MM.1S (cell line): ENCODE measurements at regions not wholly inside any gene's neighbourhood (a gene's known extent, or its start where the extent isn't known, plus 50 kb on each side); places are given as distances from the start of the nearest gene placed in this dataset.

Experiments used
- DNase-seq: peaks from one replicate; pipeline ENCODE4 v3.0.0-alpha.2; 2015
- H2AFZ ChIP-seq: fragments of 300-600 bp; sonication (generic); 2 replicates; pipeline ENCODE4 v1.6.0; 2016; ENCODE audit warnings: antibody characterized with exemption, low read length
- H3F3A ChIP-seq: fragments of 300-600 bp; sonication (generic); 2 replicates; pipeline ENCODE4 v1.6.1; 2016; ENCODE audit warnings: mild to moderate bottlenecking, antibody characterized with exemption, low read length, moderate library complexity, mixed read lengths; ENCODE audit not compliant: insufficient read depth
- H3K27ac ChIP-seq: fragments of 300-600 bp; sonication (generic); 2 replicates; pipeline ENCODE4 v1.5.1; 2016; ENCODE audit warnings: mild to moderate bottlenecking, low read length
- H3K27me3 ChIP-seq: fragments of 300-600 bp; sonication (generic); replicated peaks from 2 replicates; pipeline ENCODE4 v1.6.0; 2016; ENCODE audit warnings: low read length; ENCODE audit not compliant: insufficient read depth
- H3K36me3 ChIP-seq: fragments of 300-600 bp; sonication (generic); replicated peaks from 2 replicates; pipeline ENCODE4 v1.6.1; 2016; ENCODE audit warnings: mild to moderate bottlenecking, low read length, mixed read lengths; ENCODE audit not compliant: insufficient read depth
- H3K4me1 ChIP-seq: fragments of 300-600 bp; sonication (generic); 2 replicates; pipeline ENCODE4 v1.6.1; 2016; ENCODE audit warnings: low read length, mixed read lengths
- H3K4me2 ChIP-seq: fragments of 300-600 bp; sonication (generic); 2 replicates; pipeline ENCODE4 v1.6.0; 2016; ENCODE audit warnings: low read depth, low read length
- H3K4me3 ChIP-seq: fragments of 300-600 bp; sonication (generic); 2 replicates; pipeline ENCODE4 v1.5.1; 2016; ENCODE audit warnings: low read length, mixed read lengths
- H3K79me2 ChIP-seq: fragments of 300-600 bp; sonication (generic); 2 replicates; pipeline ENCODE4 v1.6.1; 2016; ENCODE audit warnings: mixed run types, low read length, mixed read lengths
- H3K9ac ChIP-seq: fragments of 300-600 bp; sonication (generic); 2 replicates; pipeline ENCODE4 v1.6.1; 2016; ENCODE audit warnings: low read length, mixed read lengths
- H3K9me2 ChIP-seq: fragments of 300-600 bp; sonication (generic); replicated peaks from 2 replicates; pipeline ENCODE4 v1.6.1; 2016; ENCODE audit warnings: mild to moderate bottlenecking, low read length, mixed read lengths; ENCODE audit not compliant: insufficient read depth
- H3K9me3 ChIP-seq: fragments of 300-600 bp; sonication (generic); replicated peaks from 2 replicates; pipeline ENCODE4 v1.6.1; 2016; ENCODE audit warnings: mild to moderate bottlenecking, low read length, mixed read lengths; ENCODE audit not compliant: insufficient read depth
- H4K20me1 ChIP-seq: fragments of 300-600 bp; sonication (generic); 2 replicates; pipeline ENCODE4 v1.6.1; 2016; ENCODE audit warnings: mild to moderate bottlenecking, low read length, moderate library complexity, mixed read lengths; ENCODE audit not compliant: insufficient read depth
- CTCF ChIP-seq: fragments of 300-600 bp; sonication (generic); IDR thresholded peaks from 2 replicates; pipeline ENCODE4 v1.5.1; 2016; ENCODE audit warnings: antibody characterized with exemption, low read length, mixed read lengths
- EZH2 ChIP-seq: fragments of 300-600 bp; sonication (generic); optimal IDR thresholded peaks from 2 replicates; pipeline ENCODE3; 2017; ENCODE audit warnings: low read depth, mild to moderate bottlenecking, antibody characterized with exemption, low read length, mixed read lengths
- EZH2phosphoT487 ChIP-seq: fragments of 300-600 bp; sonication (generic); IDR thresholded peaks from 2 replicates; pipeline ENCODE4 v1.6.1; 2018; ENCODE audit warnings: antibody characterized with exemption, low read length

GRCh38 chr11:69211540-69211919 is 55.8 kb downstream of the SMIM38 start:
- no peaks in the 10 kb centered on the region for H3K4me1 ChIP-seq
- H3K4me2 ChIP-seq: no peak overlapping the region
- no peaks in the 10 kb centered on the region for H3K9me2 ChIP-seq
- no peaks in the 10 kb centered on the region for H3K79me2 ChIP-seq
- H3K27me3 ChIP-seq: peaks cover 64% of the 10 kb centered on the region
- no peak for TF ChIP-seq EZH2phosphoT487
- no peak for TF ChIP-seq EZH2
- no peak for TF ChIP-seq CTCF
- no peak for DNase-seq
- H4K20me1 ChIP-seq: no peaks in the 10 kb centered on the region
- H3K4me3 ChIP-seq: no peak overlapping the region
- no peak overlapping the region for H3K27ac ChIP-seq
- no peaks in the 10 kb centered on the region for H3F3A ChIP-seq
- H3K9me3 ChIP-seq: no peaks in the 10 kb centered on the region
- H3K36me3 ChIP-seq: no peaks in the 10 kb centered on the region
- H3K9ac ChIP-seq: no peak overlapping the region
- H2AFZ ChIP-seq: no peak overlapping the region

- DNase-seq: no peak
- Histone ChIP-seq H3K9me2 (no peaks in the 10 kb centered on the region), H2AFZ (no peak overlapping the region), H3K79me2 (no peaks in the 10 kb centered on the region), H3K9ac (no peak overlapping the region), H4K20me1 (no peaks in the 10 kb centered on the region), H3K9me3 (no peaks in the 10 kb centered on the region), H3K4me1 (no peaks in the 10 kb centered on the region), H3K27ac (no peak overlapping the region), H3K36me3 (no peaks in the 10 kb centered on the region), H3K27me3 (peaks cover 63% of the 10 kb centered on the region), H3K4me3 (no peak overlapping the region), H3K4me2 (no peak overlapping the region), H3F3A (no peaks in the 10 kb centered on the region)
- no peak for TF ChIP-seq EZH2
- no peak for TF ChIP-seq EZH2phosphoT487
- no peak for TF ChIP-seq CTCF
Observed at GRCh38 chr11:69211920-69212797, 56.4 kb downstream of the SMIM38 start.

- no peaks in the 10 kb centered on the region for H3K9me2 ChIP-seq
- no peaks in the 10 kb centered on the region for H3K9me3 ChIP-seq
- H3K9ac ChIP-seq: no peak overlapping the region
- no peak overlapping the region for H2AFZ ChIP-seq
- no peak overlapping the region for H3K4me3 ChIP-seq
- H3F3A ChIP-seq: no peaks in the 10 kb centered on the region
- TF ChIP-seq CTCF (no peak), EZH2 (no peak), EZH2phosphoT487 (no peak)
- no peak overlapping the region for H3K27ac ChIP-seq
- no peak overlapping the region for H3K4me2 ChIP-seq
- peaks cover 63% of the 10 kb centered on the region for H3K27me3 ChIP-seq
- no peaks in the 10 kb centered on the region for H3K4me1 ChIP-seq
- H3K36me3 ChIP-seq: no peaks in the 10 kb centered on the region
- DNase-seq: no peak
- no peaks in the 10 kb centered on the region for H4K20me1 ChIP-seq
- no peaks in the 10 kb centered on the region for H3K79me2 ChIP-seq
Observed at GRCh38 chr11:69212798-69213110, 57.0 kb downstream of the SMIM38 start.
